Hippocampal formation (tissue), 2 donors: ENCODE measurements at regions not wholly inside any gene's neighbourhood (a gene's known extent, or its start where the extent isn't known, plus 50 kb on each side); places are given as distances from the start of the nearest gene placed in this dataset.
A peak's percentile ranks its signal among the peaks of the same experiment; 100 is the strongest.
"Not testable (repeated sequence)": the region's sequence is repeated elsewhere in the genome, so short reads cannot be mapped to it uniquely, and the experiment has no call there.

Experiments
- DNase-seq, 2 donors: peaks; one replicate each; lab custom pipeline; 2025; lab: John Stamatoyannopoulos, UW

- no peak for DNase-seq
Observed at GRCh38 chr2:155902635-155903034, 429.9 kb downstream of the NR4A2 start.

DNA sequence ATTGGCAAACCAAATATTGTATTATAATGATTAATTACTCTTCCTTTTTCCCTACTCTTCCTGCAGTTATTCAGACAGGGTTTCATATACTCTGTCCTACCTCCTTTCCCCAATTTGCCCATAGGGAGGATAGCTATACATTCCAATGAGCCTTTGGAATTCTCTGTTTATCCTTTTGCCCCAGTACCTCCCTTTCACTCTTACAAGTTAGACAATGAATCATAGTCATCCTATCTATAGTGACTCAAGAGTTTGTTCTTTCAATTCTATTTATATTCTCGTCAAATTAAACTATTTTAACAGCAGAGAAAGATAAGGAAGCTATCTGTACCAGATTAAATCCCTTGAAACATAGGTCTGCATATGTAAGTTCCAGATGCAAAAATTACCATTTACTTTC, 437.5 kb downstream of the NR4A2 start:
- DNase-seq: no peak

GRCh38 chr2:155880382-155880781, 452.1 kb downstream of the NR4A2 start:
- DNase-seq: not testable (repeated sequence)

DNA sequence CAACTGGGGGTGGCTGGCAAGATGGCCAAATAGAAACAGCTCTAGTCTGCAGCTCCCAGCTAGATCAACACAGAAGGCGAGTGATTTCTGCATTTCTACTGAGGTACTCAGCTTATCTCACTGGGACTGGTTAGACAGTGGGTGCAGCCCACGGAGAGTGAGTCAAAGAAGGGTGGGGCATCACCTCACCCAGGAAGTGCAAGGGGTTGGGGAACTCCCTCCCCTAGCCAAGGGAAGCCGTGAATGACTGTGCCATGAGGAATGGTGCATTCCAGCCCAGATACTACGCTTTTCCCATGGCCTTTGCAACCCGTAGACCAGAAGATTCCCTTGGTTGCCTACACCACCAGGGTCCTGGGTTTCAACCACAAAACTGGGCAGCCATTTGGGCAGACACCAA, 452.6 kb downstream of the NR4A2 start:
- DNase-seq: not testable (repeated sequence)

DNA sequence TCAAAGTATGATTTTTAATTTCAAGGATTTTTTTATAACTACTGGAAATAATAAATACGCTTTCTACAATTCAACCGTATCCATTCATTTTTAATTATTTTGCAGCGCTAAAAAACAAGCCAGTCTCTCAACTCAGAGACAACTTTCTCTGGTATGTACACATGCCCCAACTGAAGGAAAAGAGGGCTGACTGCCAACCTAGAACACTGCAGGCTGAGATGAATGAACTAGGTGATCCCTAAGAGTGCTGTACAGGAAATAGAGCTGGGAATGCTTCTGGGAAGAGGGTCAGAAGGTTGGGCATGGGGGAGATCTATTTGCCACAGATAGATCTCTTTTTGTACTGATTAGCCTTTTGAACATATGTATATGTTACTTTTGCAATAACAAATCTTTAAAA, 460.1 kb downstream of the NR4A2 start:
- no peak for DNase-seq

GRCh38 chr2:155871940-155872339, 460.6 kb downstream of the NR4A2 start:
- no peak for DNase-seq

DNA sequence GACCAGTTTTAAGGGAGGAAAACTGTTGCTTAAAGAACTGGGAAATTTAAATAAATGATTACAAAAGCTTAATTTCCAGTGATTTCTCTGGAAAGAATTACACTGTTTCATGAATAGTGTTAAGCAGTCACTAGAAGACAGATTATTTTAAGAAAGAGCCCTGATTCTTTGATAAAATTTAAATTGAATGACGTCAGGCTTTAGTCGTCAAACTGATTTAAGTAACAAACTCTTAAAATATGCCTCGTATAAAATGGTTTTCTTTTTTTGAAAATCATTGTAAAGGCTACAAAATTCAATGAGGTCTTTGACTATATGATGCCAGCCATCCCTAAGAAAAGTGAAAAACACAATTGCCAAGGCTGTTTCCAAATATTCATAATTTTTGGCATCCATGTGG, 465.0 kb downstream of the NR4A2 start:
- no peak for DNase-seq

DNA sequence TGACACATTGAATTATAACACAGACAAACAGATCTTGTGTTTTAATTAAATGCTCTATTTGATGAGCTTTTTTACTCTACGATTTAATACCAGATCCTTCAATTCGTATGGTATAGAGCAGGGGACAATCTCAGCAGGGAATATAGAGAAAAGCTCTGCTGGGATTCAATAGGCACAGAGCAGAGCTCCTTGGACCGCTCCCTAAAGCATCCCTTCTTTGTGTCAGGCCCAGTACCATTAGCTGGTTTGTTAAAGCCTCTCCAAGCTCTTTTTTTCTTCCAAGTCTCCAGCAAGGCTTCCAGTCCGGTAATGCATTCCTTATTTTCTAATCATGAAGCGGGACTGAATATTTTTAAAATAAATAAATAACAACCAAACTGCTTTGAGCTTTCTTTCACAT, 466.0 kb downstream of the NR4A2 start:
- DNase-seq: no peak

GRCh38 chr2:155852156-155852555, 480.4 kb downstream of the NR4A2 start:
- DNase-seq: no peak

GRCh38 chr2:155846259-155846658, 486.3 kb downstream of the NR4A2 start:
- no peak for DNase-seq

GRCh38 chr2:155844461-155844860, 488.1 kb downstream of the NR4A2 start:
- DNase-seq: no peak

- no peak for DNase-seq
Observed at GRCh38 chr2:155842103-155842502, 490.4 kb downstream of the NR4A2 start.

- DNase-seq: no peak
Observed at GRCh38 chr2:155841442-155841841, 491.1 kb downstream of the NR4A2 start.

DNA sequence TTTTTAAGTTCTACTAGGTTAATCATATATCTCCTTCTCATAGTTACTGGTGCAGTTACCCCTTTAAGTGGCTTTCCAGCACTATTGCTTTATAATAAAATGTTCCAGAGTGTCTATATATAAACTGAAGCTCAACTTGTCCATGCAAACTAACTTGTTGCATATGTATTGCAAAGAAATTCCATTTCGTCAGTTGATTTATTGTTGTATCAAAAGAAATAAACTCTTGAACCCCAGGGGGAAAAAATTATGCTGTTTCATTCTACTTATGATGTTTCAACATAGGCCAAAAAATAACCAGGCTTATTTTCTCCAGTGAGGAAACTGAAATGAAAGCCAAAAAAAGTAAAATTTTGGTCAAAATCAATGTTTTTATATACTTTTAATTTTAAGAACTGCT, 491.9 kb downstream of the NR4A2 start:
- no peak for DNase-seq

GRCh38 chr2:155839991-155840390, 492.5 kb downstream of the NR4A2 start:
- DNase-seq: no peak

GRCh38 chr2:155839436-155839835, 493.1 kb downstream of the NR4A2 start:
- DNase-seq: no peak

- DNase-seq: no peak
Observed at GRCh38 chr2:155836439-155836838, 496.1 kb downstream of the NR4A2 start.

GRCh38 chr2:155830817-155831579, 501.5 kb downstream of the NR4A2 start:
- DNase-seq: no peak

DNA sequence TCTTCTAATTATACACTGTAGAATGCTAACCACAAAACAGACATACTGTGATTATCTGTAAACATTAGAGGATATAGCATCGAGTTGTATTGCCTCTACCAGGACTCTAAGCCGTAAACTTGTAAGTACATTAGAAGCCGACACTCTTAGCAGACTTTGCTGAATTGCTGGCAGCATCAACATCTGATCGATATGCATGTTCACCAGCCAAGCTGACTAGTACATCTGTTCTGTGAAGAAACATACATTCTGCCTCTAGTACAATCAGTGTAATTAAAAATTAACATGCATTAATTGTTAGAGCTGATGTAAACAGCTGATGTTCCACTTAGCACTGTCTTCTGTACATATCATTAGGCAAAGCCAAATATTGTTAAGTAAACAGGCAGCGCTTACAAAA, 502.2 kb downstream of the NR4A2 start:
- no peak for DNase-seq

GRCh38 chr2:155825876-155826275, 506.6 kb downstream of the NR4A2 start:
- no peak for DNase-seq

- peak; percentile 14 to 17 for DNase-seq
Observed at GRCh38 chr2:155815851-155816250, 516.7 kb downstream of the NR4A2 start.

DNA sequence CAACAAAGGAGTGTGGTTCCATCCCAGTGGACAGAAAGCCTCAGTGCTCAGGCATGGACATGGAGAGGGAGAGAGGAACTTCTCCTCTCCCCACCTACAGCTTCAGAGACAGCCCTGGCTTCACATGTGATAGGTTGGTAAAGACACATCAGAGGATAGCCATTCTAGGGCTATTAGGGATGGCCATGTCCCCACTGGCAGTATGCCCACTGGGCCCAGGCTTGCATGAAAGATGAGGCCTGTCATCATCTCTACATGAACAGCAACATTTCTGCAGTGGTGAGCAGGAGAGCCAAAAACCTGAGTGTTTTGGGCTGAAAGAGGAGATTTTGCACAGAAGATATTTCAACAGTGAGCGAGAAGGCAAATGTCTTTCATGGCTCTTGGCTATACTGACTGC, 517.2 kb downstream of the NR4A2 start:
- no peak for DNase-seq

DNA sequence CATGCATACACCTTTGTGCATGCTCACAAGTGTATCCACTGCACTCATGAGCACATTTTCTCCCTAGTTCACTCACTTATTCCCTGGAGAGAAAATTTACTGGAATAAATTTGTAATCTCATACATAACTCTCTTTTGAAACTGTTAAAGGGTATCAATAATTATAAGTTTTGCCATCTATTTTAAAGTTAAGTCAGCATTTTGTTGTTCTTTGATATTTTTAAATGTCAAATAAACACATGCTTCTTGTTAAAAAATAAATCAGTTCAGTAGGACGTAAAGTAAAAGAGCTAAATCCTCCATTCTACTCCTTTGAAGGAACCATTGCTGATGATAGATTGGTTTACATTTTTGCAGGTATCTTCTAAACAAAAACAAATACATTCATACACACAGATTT, 522.1 kb downstream of the NR4A2 start:
- no peak for DNase-seq

GRCh38 chr2:155802888-155803287, 529.6 kb downstream of the NR4A2 start:
- no peak for DNase-seq
